ENCODE measurements at regions not wholly inside any gene's neighbourhood (a gene's known extent, or its start where the extent isn't known, plus 50 kb on each side); places are given as distances from the start of the nearest gene placed in this dataset.

- Histone ChIP-seq H3K9me3 (ENCODE audit: low read length) (no peaks in the 10 kb centered on the region), H2AFZ (ENCODE audit: low read depth, low read length) (no peak overlapping the region), H3K9ac (ENCODE audit: low read length) (no peak overlapping the region), H3K79me2 (replicated peaks; ENCODE audit: insufficient read depth, low read length) (no peaks in the 10 kb centered on the region), H3K4me3 (ENCODE audit: low read length) (no peak overlapping the region), H3K27ac (ENCODE audit: low read length) (no peak overlapping the region), H3F3A (ENCODE audit: insufficient read depth, low read length, poor library complexity, severe bottlenecking) (no peaks in the 10 kb centered on the region), H3K36me3 (ENCODE audit: insufficient read depth, low read length) (no peaks in the 10 kb centered on the region), H3K9me2 (ENCODE audit: insufficient read depth, low read length) (no peaks in the 10 kb centered on the region), H3K27me3 (ENCODE audit: insufficient read depth, low read depth, low read length) (no peaks in the 10 kb centered on the region), H4K20me1 (ENCODE audit: insufficient read depth) (no peaks in the 10 kb centered on the region), H3K4me2 (ENCODE audit: low read length) (no peak overlapping the region)
- TF ChIP-seq SMC3 (conservative IDR thresholded peaks at IDR 0.05; ENCODE audit: poor library complexity) (no peak), MXI1 (conservative IDR thresholded peaks at IDR 0.05; ENCODE audit: poor library complexity, severe bottlenecking) (no peak), POLR2AphosphoS5 (IDR thresholded peaks at IDR 0.05) (no peak), RAD21 (conservative IDR thresholded peaks at IDR 0.05) (no peak), CTCF (IDR thresholded peaks at IDR 0.05; ENCODE audit: poor library complexity, severe bottlenecking) (no peak), REST (IDR thresholded peaks at IDR 0.05; ENCODE audit: borderline replicate concordance) (no peak), EP300 (conservative IDR thresholded peaks at IDR 0.05; ENCODE audit: poor library complexity, severe bottlenecking) (no peak), TAF1 (IDR thresholded peaks at IDR 0.05; ENCODE audit: low read depth) (no peak), EZH2 (IDR thresholded peaks at IDR 0.05; ENCODE audit: borderline replicate concordance, insufficient read depth, low read length, poor library complexity, severe bottlenecking) (no peak)
These were observed 411.4 kb upstream of the PDZRN3 start for GRCh38 chr3:74036102-74036501.

- Histone ChIP-seq H2AFZ (ENCODE audit: low read depth, low read length) (no peak overlapping the region), H4K20me1 (ENCODE audit: insufficient read depth) (no peaks in the 10 kb centered on the region), H3K27me3 (ENCODE audit: insufficient read depth, low read depth, low read length) (no peaks in the 10 kb centered on the region), H3F3A (ENCODE audit: insufficient read depth, low read length, poor library complexity, severe bottlenecking) (no peaks in the 10 kb centered on the region), H3K9me3 (ENCODE audit: low read length) (no peaks in the 10 kb centered on the region), H3K4me2 (ENCODE audit: low read length) (no peak overlapping the region), H3K27ac (ENCODE audit: low read length) (no peak overlapping the region), H3K79me2 (replicated peaks; ENCODE audit: insufficient read depth, low read length) (no peaks in the 10 kb centered on the region), H3K9me2 (ENCODE audit: insufficient read depth, low read length) (no peaks in the 10 kb centered on the region), H3K9ac (ENCODE audit: low read length) (no peak overlapping the region), H3K4me3 (ENCODE audit: low read length) (no peak overlapping the region), H3K36me3 (ENCODE audit: insufficient read depth, low read length) (no peaks in the 10 kb centered on the region)
- TF ChIP-seq EZH2 (IDR thresholded peaks at IDR 0.05; ENCODE audit: borderline replicate concordance, insufficient read depth, low read length, poor library complexity, severe bottlenecking), result no peak
- no peak for TF ChIP-seq REST (IDR thresholded peaks at IDR 0.05; ENCODE audit: borderline replicate concordance)
- TF ChIP-seq POLR2AphosphoS5 (IDR thresholded peaks at IDR 0.05), result no peak
- no peak for TF ChIP-seq TAF1 (IDR thresholded peaks at IDR 0.05; ENCODE audit: low read depth)
- no peak for TF ChIP-seq MXI1 (conservative IDR thresholded peaks at IDR 0.05; ENCODE audit: poor library complexity, severe bottlenecking)
- no peak for TF ChIP-seq RAD21 (conservative IDR thresholded peaks at IDR 0.05)
- TF ChIP-seq SMC3 (conservative IDR thresholded peaks at IDR 0.05; ENCODE audit: poor library complexity), result no peak
- TF ChIP-seq EP300 (conservative IDR thresholded peaks at IDR 0.05; ENCODE audit: poor library complexity, severe bottlenecking), result no peak
- no peak for TF ChIP-seq CTCF (IDR thresholded peaks at IDR 0.05; ENCODE audit: poor library complexity, severe bottlenecking)
These were observed 409.1 kb upstream of the PDZRN3 start for GRCh38 chr3:74033806-74034205.
